ENCODE measurements at regions not wholly inside any gene's neighbourhood (a gene's known extent, or its start where the extent isn't known, plus 50 kb on each side); places are given as distances from the start of the nearest gene placed in this dataset.

DNA sequence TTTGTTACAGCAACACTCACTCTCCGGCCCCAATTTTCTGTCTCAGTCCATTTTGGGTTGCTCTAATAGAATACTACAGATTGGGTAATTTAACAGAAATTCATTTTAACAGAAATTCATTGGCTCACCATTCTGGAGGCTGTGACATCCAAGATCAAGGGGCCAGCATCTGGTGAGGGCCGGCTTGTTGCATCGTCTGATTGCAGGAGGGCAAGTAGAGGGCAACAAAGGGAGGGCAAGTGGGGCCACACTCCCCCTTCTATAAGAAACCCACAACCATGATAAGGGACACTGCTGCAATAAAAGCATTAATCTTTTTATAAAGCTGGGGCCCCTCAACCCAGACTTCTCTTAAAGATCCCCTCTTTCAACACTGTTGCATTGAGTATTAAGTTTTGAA, 260.1 kb upstream of the TMPRSS15 start:
- no peak overlapping the region for H3K4me3 ChIP-seq (ENCODE audit: low read depth, low read length)
- DNase-seq (ENCODE audit: low read depth) = no peak

DNA sequence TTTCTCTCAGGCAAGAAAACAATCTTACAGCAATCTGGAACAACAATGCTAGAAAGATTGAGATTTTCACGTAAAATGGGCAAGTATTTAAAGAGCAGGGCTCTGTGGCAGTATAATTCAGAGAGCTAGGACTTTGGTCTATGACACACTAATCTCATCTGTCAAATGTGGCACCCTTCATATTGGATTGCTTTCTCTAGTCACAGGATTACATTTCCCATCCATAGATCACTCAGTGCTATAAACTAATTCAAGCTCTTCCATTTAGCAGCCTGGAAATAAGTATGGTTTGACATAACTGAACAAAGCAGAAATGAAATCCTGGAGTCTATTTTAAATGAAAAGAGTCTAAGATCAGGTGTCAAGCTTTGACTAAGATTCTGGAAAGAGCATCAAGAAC, 263.1 kb upstream of the TMPRSS15 start:
- DNase-seq (ENCODE audit: low read depth) = no peak
- no peak overlapping the region for H3K4me3 ChIP-seq (ENCODE audit: low read depth, low read length)
- no peak for TF ChIP-seq POLR2A (IDR thresholded peaks at IDR 0.05; ENCODE audit: extremely low read depth, insufficient read length)
- TF ChIP-seq, protein P1, sequence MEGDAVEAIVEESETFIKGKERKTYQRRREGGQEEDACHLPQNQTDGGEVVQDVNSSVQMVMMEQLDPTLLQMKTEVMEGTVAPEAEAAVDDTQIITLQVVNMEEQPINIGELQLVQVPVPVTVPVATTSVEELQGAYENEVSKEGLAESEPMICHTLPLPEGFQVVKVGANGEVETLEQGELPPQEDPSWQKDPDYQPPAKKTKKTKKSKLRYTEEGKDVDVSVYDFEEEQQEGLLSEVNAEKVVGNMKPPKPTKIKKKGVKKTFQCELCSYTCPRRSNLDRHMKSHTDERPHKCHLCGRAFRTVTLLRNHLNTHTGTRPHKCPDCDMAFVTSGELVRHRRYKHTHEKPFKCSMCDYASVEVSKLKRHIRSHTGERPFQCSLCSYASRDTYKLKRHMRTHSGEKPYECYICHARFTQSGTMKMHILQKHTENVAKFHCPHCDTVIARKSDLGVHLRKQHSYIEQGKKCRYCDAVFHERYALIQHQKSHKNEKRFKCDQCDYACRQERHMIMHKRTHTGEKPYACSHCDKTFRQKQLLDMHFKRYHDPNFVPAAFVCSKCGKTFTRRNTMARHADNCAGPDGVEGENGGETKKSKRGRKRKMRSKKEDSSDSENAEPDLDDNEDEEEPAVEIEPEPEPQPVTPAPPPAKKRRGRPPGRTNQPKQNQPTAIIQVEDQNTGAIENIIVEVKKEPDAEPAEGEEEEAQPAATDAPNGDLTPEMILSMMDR (IDR thresholded peaks at IDR 0.05; ENCODE audit: low read depth, low read length) = no peak

More for the DNA sequence above, 260.1 kb upstream of the TMPRSS15 start:
- no peak for TF ChIP-seq POLR2A (IDR thresholded peaks at IDR 0.05; ENCODE audit: extremely low read depth, insufficient read length)
- TF ChIP-seq, protein P1 (IDR thresholded peaks at IDR 0.05; ENCODE audit: low read depth, low read length) = no peak
- TF ChIP-seq, protein P2, sequence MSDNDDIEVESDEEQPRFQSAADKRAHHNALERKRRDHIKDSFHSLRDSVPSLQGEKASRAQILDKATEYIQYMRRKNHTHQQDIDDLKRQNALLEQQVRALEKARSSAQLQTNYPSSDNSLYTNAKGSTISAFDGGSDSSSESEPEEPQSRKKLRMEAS (IDR thresholded peaks at IDR 0.05; ENCODE audit: low read depth, low read length) = no peak
- no peak for TF ChIP-seq MYC (IDR thresholded peaks at IDR 0.05; ENCODE audit: low read depth, low read length)

DNA sequence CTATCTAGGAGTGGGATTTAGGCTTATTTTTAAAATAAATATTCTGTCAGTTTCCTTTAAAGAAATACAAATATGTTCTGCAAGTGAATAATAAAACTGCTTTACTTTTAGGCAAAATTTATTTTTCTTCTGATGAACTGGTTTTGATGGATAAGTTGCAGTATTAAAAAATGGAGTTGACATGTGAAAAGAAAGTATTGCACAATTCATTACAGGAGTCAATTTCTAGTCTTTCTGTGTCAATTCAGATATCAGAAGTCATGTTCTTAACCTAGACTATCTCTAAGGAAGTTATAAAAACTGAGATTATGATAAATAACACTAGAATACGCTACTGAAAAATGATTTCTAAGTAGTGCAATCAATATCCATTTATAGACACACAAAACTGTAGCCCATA, 270.2 kb upstream of the TMPRSS15 start:
- H3K4me3 ChIP-seq (ENCODE audit: low read depth, low read length) = no peak overlapping the region
- TF ChIP-seq MYC (IDR thresholded peaks at IDR 0.05; ENCODE audit: low read depth, low read length) (no peak), POLR2A (IDR thresholded peaks at IDR 0.05; ENCODE audit: extremely low read depth, insufficient read length) (no peak)
- TF ChIP-seq, protein P2 (IDR thresholded peaks at IDR 0.05; ENCODE audit: low read depth, low read length) = no peak
- TF ChIP-seq, protein P1 (IDR thresholded peaks at IDR 0.05; ENCODE audit: low read depth, low read length) = no peak
- no peak for DNase-seq (ENCODE audit: low read depth)

DNA sequence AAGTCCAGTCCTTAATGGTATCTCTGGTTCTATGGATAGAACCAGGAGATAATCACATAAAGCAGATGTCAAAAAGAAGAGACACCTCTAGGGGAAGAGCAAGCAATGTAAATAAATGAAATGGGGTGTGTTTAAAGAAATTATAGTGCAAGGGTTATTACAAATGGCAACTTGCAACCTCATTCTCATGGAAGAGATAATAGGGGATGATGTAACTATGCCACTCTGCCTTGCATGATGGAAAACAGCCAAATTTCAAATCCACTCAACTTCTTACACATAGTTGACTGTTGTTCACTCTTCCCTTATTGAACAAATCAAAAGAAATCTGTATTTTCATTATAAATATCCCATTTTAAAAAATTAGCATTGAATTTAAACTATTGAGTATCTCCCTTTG, 274.0 kb upstream of the TMPRSS15 start:
- H3K4me3 ChIP-seq (ENCODE audit: low read depth, low read length) = no peak overlapping the region
- TF ChIP-seq, protein P1 (IDR thresholded peaks at IDR 0.05; ENCODE audit: low read depth, low read length) = no peak
- no peak for TF ChIP-seq POLR2A (IDR thresholded peaks at IDR 0.05; ENCODE audit: extremely low read depth, insufficient read length)
- TF ChIP-seq MYC (IDR thresholded peaks at IDR 0.05; ENCODE audit: low read depth, low read length) = no peak
- TF ChIP-seq, protein P2 (IDR thresholded peaks at IDR 0.05; ENCODE audit: low read depth, low read length) = no peak
- DNase-seq (ENCODE audit: low read depth) = no peak

DNA sequence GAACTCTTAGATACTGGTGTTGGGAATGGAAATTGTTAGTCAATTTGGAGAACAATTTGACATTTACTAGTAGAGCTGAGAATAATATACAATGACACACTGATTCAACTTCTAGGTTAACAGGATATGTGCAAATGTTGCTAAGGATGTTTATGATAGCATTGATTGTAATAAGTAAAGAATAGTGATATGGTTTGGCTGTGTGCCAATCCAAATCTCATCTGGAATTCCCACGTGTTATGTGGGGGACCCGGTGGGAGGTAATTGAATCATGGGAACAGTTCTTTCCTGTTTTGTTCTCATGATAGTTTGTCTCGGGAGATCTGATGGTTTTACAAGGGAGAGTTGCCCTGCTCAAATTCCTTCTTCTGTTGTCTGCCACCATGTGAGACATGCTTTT, 302.4 kb upstream of the TMPRSS15 start:
- H3K4me3 ChIP-seq (ENCODE audit: low read depth, low read length) = no peak overlapping the region
- TF ChIP-seq POLR2A (IDR thresholded peaks at IDR 0.05; ENCODE audit: extremely low read depth, insufficient read length) = no peak
- TF ChIP-seq MYC (IDR thresholded peaks at IDR 0.05; ENCODE audit: low read depth, low read length) = no peak
- TF ChIP-seq, protein P1 (IDR thresholded peaks at IDR 0.05; ENCODE audit: low read depth, low read length) = no peak
- TF ChIP-seq, protein P2 (IDR thresholded peaks at IDR 0.05; ENCODE audit: low read depth, low read length) = no peak
- no peak for DNase-seq (ENCODE audit: low read depth)

DNA sequence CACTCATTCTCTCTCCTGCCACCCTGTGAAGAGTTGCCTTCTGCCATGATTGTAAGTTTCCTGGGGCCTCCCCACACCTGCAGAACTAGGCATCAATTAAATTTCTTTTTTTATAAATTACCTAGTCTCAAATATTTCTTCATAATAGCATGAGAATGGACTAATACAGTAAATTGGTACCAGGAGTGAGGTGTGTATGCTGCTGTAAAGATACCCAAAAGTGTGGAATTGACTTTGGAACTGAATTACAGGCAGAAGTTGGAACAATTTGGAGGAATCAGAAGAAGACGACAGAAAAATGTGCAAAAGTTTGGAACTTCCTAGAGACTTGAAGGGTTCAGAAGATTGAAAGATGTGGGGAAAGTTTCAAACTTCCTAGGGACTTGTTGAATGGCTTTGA, 308.1 kb upstream of the TMPRSS15 start:
- TF ChIP-seq, protein P1 (IDR thresholded peaks at IDR 0.05; ENCODE audit: low read depth, low read length) = no peak
- TF ChIP-seq, protein P2 (IDR thresholded peaks at IDR 0.05; ENCODE audit: low read depth, low read length) = no peak
- TF ChIP-seq POLR2A (IDR thresholded peaks at IDR 0.05; ENCODE audit: extremely low read depth, insufficient read length) = no peak
- TF ChIP-seq MYC (IDR thresholded peaks at IDR 0.05; ENCODE audit: low read depth, low read length) = no peak

More for the DNA sequence above, 308.1 kb upstream of the TMPRSS15 start:
- no peak overlapping the region for H3K4me3 ChIP-seq (ENCODE audit: low read depth, low read length)
- no peak for DNase-seq (ENCODE audit: low read depth)
